ENCODE measurements at regions not wholly inside any gene's neighbourhood (a gene's known extent, or its start where the extent isn't known, plus 50 kb on each side); places are given as distances from the start of the nearest gene placed in this dataset.

- Histone ChIP-seq H3K4me3 (ENCODE audit: low read length) (no peak overlapping the region), H3K9me3 (ENCODE audit: insufficient read depth, low read length) (no peaks in the 10 kb centered on the region), H3K4me1 (ENCODE audit: low read length) (no peaks in the 10 kb centered on the region), H4K20me1 (ENCODE audit: insufficient read depth, low read length) (no peaks in the 10 kb centered on the region), H3K9ac (ENCODE audit: low read length) (no peak overlapping the region), H3K79me2 (ENCODE audit: low read length) (no peaks in the 10 kb centered on the region), H3K27me3 (ENCODE audit: low read depth, low read length) (no peaks in the 10 kb centered on the region), H3K27ac (ENCODE audit: low read length) (no peak overlapping the region), H3K36me3 (replicated peaks; ENCODE audit: low read depth, low read length) (no peaks in the 10 kb centered on the region), H2AFZ (ENCODE audit: low read depth, low read length) (no peak overlapping the region), H3K4me2 (ENCODE audit: low read length) (no peak overlapping the region)
- TF ChIP-seq EZH2phosphoT487 (IDR thresholded peaks at IDR 0.05; ENCODE audit: low read depth) (no peak), CTCF (IDR thresholded peaks at IDR 0.05; ENCODE audit: low read depth, low read length) (no peak)
These were observed 62.3 kb upstream of the ECE1 start for GRCh38 chr1:21352586-21352985.

DNA sequence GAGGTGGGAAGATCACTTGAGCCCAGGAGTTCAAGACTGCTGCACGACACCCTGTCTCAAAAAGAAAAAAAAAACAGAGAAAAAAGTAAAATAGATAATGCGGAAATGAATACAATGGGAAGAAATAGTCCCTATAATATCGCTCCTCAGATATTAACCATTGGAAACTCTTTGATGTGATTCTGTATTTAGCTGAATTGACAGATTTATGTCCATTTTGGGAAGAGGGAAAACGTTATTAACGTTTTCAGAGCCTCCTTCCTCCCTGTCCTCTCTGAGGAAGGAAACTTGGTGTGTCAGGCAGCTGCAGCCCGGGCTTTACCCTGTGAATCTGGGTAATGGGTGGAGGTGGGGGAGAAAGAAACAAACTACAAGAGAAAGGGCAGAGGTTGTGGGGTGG lies 61.6 kb upstream of the ECE1 start:
- Histone ChIP-seq H3K9ac (ENCODE audit: low read length) (no peak overlapping the region), H3K27me3 (ENCODE audit: low read depth, low read length) (no peaks in the 10 kb centered on the region), H3K36me3 (replicated peaks; ENCODE audit: low read depth, low read length) (no peaks in the 10 kb centered on the region), H4K20me1 (ENCODE audit: insufficient read depth, low read length) (no peaks in the 10 kb centered on the region), H2AFZ (ENCODE audit: low read depth, low read length) (no peak overlapping the region), H3K9me3 (ENCODE audit: insufficient read depth, low read length) (no peaks in the 10 kb centered on the region), H3K4me1 (ENCODE audit: low read length) (peaks cover 3% of the 10 kb centered on the region), H3K4me2 (ENCODE audit: low read length) (no peak overlapping the region), H3K79me2 (ENCODE audit: low read length) (peaks cover 3% of the 10 kb centered on the region), H3K27ac (ENCODE audit: low read length) (no peak overlapping the region), H3K4me3 (ENCODE audit: low read length) (no peak overlapping the region)
- TF ChIP-seq EZH2phosphoT487 (IDR thresholded peaks at IDR 0.05; ENCODE audit: low read depth) (no peak), CTCF (IDR thresholded peaks at IDR 0.05; ENCODE audit: low read depth, low read length) (no peak)

GRCh38 chr1:21350202-21350885 lies 60.1 kb upstream of the ECE1 start:
- H3K27ac ChIP-seq (ENCODE audit: low read length), result no peak overlapping the region
- no peak overlapping the region for H3K4me2 ChIP-seq (ENCODE audit: low read length)
- peaks cover 17% of the 10 kb centered on the region for H3K79me2 ChIP-seq (ENCODE audit: low read length)
- H2AFZ ChIP-seq (ENCODE audit: low read depth, low read length), result no peak overlapping the region
- H3K4me3 ChIP-seq (ENCODE audit: low read length), result no peak overlapping the region
- H3K9me3 ChIP-seq (ENCODE audit: insufficient read depth, low read length), result no peaks in the 10 kb centered on the region
- no peaks in the 10 kb centered on the region for H3K36me3 ChIP-seq (replicated peaks; ENCODE audit: low read depth, low read length)
- H3K27me3 ChIP-seq (ENCODE audit: low read depth, low read length), result no peaks in the 10 kb centered on the region
- H4K20me1 ChIP-seq (ENCODE audit: insufficient read depth, low read length), result no peaks in the 10 kb centered on the region
- no peak for TF ChIP-seq CTCF (IDR thresholded peaks at IDR 0.05; ENCODE audit: low read depth, low read length)
- no peak for TF ChIP-seq EZH2phosphoT487 (IDR thresholded peaks at IDR 0.05; ENCODE audit: low read depth)
- peaks cover 7% of the 10 kb centered on the region for H3K4me1 ChIP-seq (ENCODE audit: low read length)
- no peak overlapping the region for H3K9ac ChIP-seq (ENCODE audit: low read length)

- Histone ChIP-seq H3K27me3 (ENCODE audit: low read depth, low read length) (no peaks in the 10 kb centered on the region), H3K9me3 (ENCODE audit: insufficient read depth, low read length) (no peaks in the 10 kb centered on the region), H3K27ac (ENCODE audit: low read length) (no peak overlapping the region), H2AFZ (ENCODE audit: low read depth, low read length) (no peak overlapping the region), H3K4me3 (ENCODE audit: low read length) (no peak overlapping the region), H3K79me2 (ENCODE audit: low read length) (peaks cover 24% of the 10 kb centered on the region), H3K4me1 (ENCODE audit: low read length) (peaks cover 7% of the 10 kb centered on the region), H3K4me2 (ENCODE audit: low read length) (no peak overlapping the region), H3K36me3 (replicated peaks; ENCODE audit: low read depth, low read length) (no peaks in the 10 kb centered on the region), H4K20me1 (ENCODE audit: insufficient read depth, low read length) (no peaks in the 10 kb centered on the region), H3K9ac (ENCODE audit: low read length) (no peak overlapping the region)
- TF ChIP-seq EZH2phosphoT487 (IDR thresholded peaks at IDR 0.05; ENCODE audit: low read depth) (no peak), CTCF (IDR thresholded peaks at IDR 0.05; ENCODE audit: low read depth, low read length) (no peak)
These were observed 59.4 kb upstream of the ECE1 start for GRCh38 chr1:21349693-21350092.
